ENCODE measurements at regions not wholly inside any gene's neighbourhood (a gene's known extent, or its start where the extent isn't known, plus 50 kb on each side); places are given as distances from the start of the nearest gene placed in this dataset.

GRCh38 chr2:120863661-120864320 is 128.1 kb downstream of the GLI2 start:
- TF ChIP-seq POLR2A (IDR thresholded peaks at IDR 0.05; ENCODE audit: low read length) (no peak), GATA1 (IDR thresholded peaks at IDR 0.05; ENCODE audit: low read depth, low read length) (no peak)

All from erythroblast (primary cell).